ENCODE measurements at regions not wholly inside any gene's neighbourhood (a gene's known extent, or its start where the extent isn't known, plus 50 kb on each side); places are given as distances from the start of the nearest gene placed in this dataset.

DNA sequence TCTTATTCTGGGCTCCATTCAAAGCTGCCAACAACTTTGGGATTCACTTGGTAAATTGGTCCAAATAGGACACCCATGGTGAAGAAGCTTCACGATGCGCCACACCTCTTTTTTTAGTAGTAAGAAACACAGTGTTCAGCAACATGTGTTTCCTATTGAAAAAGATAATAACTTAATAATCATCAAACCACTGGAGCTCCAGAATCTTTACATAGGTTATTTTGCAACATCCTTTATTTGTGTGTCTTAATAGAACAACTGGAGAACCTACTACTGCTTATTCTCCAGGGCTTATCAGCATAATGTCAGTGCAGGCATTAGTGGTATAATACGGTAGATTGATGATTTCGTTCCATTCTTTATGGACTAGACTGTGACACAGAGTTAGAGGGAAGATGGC lies 63.3 kb upstream of the DAPK1 start:
- TF ChIP-seq POLR2A (IDR thresholded peaks at IDR 0.05; ENCODE audit: low read depth, low read length) (no peak), EZH2 (IDR thresholded peaks at IDR 0.05; ENCODE audit: borderline replicate concordance, low read depth, low read length, severe bottlenecking) (no peak), GATA2 (IDR thresholded peaks at IDR 0.05; ENCODE audit: insufficient read depth, insufficient read length, low read depth, low read length) (no peak), POLR2AphosphoS5 (IDR thresholded peaks at IDR 0.05; ENCODE audit: insufficient read depth, low read depth, low read length) (no peak), JUN (IDR thresholded peaks at IDR 0.05; ENCODE audit: borderline replicate concordance, insufficient read depth, insufficient read length, low read depth) (no peak), MAX (IDR thresholded peaks at IDR 0.05; ENCODE audit: insufficient read depth, insufficient read length) (no peak)
- TF ChIP-seq, protein P1, sequence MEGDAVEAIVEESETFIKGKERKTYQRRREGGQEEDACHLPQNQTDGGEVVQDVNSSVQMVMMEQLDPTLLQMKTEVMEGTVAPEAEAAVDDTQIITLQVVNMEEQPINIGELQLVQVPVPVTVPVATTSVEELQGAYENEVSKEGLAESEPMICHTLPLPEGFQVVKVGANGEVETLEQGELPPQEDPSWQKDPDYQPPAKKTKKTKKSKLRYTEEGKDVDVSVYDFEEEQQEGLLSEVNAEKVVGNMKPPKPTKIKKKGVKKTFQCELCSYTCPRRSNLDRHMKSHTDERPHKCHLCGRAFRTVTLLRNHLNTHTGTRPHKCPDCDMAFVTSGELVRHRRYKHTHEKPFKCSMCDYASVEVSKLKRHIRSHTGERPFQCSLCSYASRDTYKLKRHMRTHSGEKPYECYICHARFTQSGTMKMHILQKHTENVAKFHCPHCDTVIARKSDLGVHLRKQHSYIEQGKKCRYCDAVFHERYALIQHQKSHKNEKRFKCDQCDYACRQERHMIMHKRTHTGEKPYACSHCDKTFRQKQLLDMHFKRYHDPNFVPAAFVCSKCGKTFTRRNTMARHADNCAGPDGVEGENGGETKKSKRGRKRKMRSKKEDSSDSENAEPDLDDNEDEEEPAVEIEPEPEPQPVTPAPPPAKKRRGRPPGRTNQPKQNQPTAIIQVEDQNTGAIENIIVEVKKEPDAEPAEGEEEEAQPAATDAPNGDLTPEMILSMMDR (IDR thresholded peaks at IDR 0.05; ENCODE audit: extremely low read depth in 1 of 2, insufficient read depth in 1 of 2, low read depth in 1 of 2, low read length in 2 of 2), result no peak

Data from endothelial cell of umbilical vein (primary cell).